ENCODE measurements at regions not wholly inside any gene's neighbourhood (a gene's known extent, or its start where the extent isn't known, plus 50 kb on each side); places are given as distances from the start of the nearest gene placed in this dataset.
A peak's percentile ranks its signal among the peaks of the same experiment; 100 is the strongest.

GRCh38 chr12:24562771-24563431 is 386.0 kb downstream of the BCAT1 start:
- peak; percentile 28 for DNase-seq (ENCODE audit: insufficient read length, low spot score)
- no peak for FAIRE-seq

GRCh38 chr12:24561882-24562770 is 386.8 kb downstream of the BCAT1 start:
- DNase-seq (ENCODE audit: insufficient read length, low spot score), result peak; percentile 36
- FAIRE-seq, result peak; percentile 38

DNA sequence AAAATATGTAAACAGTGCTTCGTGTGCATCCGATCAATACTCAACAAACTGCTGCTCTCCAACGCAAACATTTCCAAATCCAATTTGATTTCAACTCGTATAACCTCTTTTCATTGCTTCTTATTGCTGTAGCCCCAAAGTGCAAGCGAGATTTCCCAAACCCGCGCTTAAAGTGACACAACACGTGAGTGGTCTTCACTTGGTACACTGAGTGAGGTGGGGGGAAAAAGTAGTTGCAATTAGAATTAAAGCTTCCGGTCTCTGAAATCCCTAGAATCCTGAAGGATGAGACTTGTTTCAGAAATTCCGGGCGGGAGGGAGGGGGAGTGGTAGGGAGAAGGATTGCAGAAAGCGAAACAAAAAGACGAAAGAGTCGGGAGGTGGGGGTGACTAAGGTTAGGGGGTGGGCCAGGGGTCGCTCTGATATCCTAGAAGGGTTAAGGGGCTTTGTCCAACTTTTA is 387.5 kb downstream of the BCAT1 start:
- DNase-seq (ENCODE audit: insufficient read length, low spot score) (peak; percentile 30), FAIRE-seq (no peak)

GRCh38 chr12:24560831-24561271 is 388.1 kb downstream of the BCAT1 start:
- FAIRE-seq, result peak; percentile 44
- no peak for DNase-seq (ENCODE audit: insufficient read length, low spot score)

DNA sequence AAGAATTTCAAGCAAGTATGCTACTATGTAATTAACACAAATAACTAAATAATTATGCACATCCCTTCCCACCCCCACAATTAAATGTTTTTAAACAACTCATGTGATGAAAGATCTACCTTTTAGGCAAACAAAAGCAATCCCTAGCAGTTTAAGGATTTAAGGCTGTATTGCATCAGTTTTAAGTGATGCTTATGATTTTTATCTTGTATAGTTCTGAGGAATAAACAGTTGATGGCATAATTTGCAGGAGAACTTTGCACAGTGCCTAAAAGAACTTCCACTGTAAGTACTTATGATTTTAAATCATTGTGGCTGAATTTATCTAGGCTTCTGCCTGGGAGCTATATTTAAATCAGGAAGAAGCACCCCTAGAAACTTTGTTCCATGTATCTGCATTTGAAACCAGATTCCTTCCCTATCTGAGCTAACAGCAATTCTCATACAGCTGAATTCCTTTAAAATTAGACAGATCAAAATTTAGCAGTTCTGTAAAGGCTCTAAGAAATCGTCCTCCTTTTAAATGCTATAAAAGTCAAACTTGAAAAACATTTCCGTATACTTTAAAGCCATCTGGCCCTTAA is 388.6 kb downstream of the BCAT1 start:
- FAIRE-seq (no peak), DNase-seq (ENCODE audit: insufficient read length, low spot score) (no peak)

DNA sequence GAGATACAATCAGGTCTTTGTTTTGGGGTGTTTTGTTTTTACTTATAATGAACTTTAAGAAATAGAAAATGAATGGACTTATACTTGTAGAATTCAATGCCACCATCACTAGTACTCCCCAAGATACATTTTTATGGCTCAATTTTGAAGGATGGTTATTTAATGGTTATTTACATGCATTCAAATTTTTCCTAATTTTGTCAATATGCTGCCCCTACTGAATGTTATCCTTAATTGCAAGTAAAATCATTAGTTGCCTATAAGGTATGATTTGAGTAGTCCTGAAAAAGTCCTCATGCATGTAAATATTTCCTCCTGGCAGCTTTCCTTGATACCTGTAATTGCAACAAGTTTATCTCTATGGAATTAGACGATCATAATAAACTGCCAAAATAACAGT is 391.2 kb downstream of the BCAT1 start:
- FAIRE-seq (no peak), DNase-seq (ENCODE audit: insufficient read length, low spot score) (no peak)

GRCh38 chr12:24555730-24556129 is 393.2 kb downstream of the BCAT1 start:
- FAIRE-seq (no peak), DNase-seq (ENCODE audit: insufficient read length, low spot score) (no peak)

GRCh38 chr12:24554612-24555295 is 394.1 kb downstream of the BCAT1 start:
- no peak for DNase-seq (ENCODE audit: insufficient read length, low spot score)
- no peak for FAIRE-seq

DNA sequence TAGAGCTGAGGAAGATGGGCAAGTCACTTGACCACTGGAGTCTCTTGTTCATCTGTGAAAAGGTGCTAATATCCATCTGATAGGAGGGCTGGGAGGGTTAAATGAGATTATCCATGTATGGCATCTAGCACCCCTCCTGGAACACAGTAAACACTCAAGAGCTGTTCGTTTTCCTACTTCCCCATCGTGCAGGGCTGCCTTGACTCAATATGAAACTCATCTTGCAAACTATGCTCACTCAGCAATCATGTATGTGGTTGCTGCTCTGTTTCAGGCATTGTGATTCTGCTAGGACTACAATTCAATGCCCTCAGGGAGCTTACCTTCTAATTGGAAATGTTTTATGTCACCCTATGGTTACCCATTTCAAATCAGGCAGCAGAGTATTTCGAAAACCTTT is 395.6 kb downstream of the BCAT1 start:
- FAIRE-seq (no peak), DNase-seq (ENCODE audit: insufficient read length, low spot score) (no peak)

GRCh38 chr12:24551163-24551786 is 397.6 kb downstream of the BCAT1 start:
- no peak for FAIRE-seq
- no peak for DNase-seq (ENCODE audit: insufficient read length, low spot score)

GRCh38 chr12:24550609-24551008 is 398.3 kb downstream of the BCAT1 start:
- FAIRE-seq (no peak), DNase-seq (ENCODE audit: insufficient read length, low spot score) (no peak)

- no peak for DNase-seq (ENCODE audit: insufficient read length, low spot score)
- FAIRE-seq, result no peak
Observed at GRCh38 chr12:24546661-24547060, 402.2 kb downstream of the BCAT1 start.

GRCh38 chr12:24546084-24546483 is 402.8 kb downstream of the BCAT1 start:
- no peak for DNase-seq (ENCODE audit: insufficient read length, low spot score)
- no peak for FAIRE-seq

GRCh38 chr12:24544368-24544767 is 404.5 kb downstream of the BCAT1 start:
- FAIRE-seq (no peak), DNase-seq (ENCODE audit: insufficient read length, low spot score) (no peak)

- FAIRE-seq, result no peak
- no peak for DNase-seq (ENCODE audit: insufficient read length, low spot score)
Observed at GRCh38 chr12:24541193-24541871, 407.6 kb downstream of the BCAT1 start.

DNA sequence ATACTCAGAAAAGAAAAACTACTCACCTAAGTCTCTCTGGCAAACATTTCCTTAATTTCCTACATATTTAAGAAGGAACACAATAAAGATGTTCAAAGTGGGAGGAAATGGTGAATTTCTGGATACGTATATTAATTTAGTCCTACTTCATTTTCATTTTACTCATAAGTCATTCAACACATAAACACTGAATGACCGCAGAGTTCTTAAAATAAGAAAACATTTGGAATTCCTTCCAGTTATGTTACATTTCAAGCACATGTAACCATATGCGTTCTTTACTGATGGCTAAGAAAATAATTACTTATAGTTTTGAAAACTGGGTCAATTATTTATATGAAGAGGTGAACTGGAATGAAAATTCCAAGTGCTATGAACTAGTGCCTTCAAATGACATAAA is 409.3 kb downstream of the BCAT1 start:
- no peak for FAIRE-seq

DNA sequence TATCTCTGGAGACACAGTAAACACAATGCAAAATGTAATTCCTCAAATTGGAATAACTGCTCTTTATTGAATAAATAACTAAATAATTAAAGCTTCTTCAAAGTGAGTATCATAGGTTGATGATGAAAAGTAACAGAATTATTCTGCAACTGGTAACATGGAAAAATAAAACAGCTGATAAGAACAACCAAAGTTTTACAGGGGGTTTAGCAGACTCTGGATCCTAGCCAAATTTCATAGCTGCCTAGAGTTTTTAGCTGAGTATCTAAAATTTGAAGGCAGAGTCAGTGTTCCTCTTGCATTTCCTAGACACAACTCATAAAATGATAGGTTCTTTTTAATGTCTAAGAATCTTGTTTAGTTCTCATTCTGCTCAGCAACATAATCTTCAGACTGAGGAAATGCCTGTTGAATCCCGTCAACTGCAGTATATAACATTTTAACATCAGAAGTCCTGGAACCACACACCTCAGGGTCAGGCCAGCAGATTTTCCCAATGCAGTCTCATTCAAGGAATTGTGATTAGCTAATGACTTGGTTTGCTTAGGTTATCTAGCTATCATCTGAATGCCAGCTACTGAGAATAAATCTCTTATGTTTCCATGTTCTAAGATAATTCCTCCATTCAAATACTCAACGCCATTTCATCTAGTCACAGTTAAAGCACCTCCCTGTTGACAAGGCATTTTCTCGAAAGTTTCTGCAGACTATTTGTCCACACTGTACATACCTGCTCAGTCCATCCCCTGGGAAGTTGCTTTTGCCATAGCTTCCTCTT is 411.6 kb downstream of the BCAT1 start:
- DNase-seq (ENCODE audit: insufficient read length, low spot score), result no peak
- no peak for FAIRE-seq

More for the DNA sequence above, 409.3 kb downstream of the BCAT1 start:
- DNase-seq (ENCODE audit: insufficient read length, low spot score), result no peak

GRCh38 chr12:24535334-24536069 is 413.4 kb downstream of the BCAT1 start:
- no peak for FAIRE-seq

More at GRCh38 chr12:24535334-24536069, 413.4 kb downstream of the BCAT1 start:
- DNase-seq (ENCODE audit: insufficient read length, low spot score), result no peak

All from HTR-8/SVneo (cell line).